IMR-90 (cell line): ENCODE measurements at regions not wholly inside any gene's neighbourhood (a gene's known extent, or its start where the extent isn't known, plus 50 kb on each side); places are given as distances from the start of the nearest gene placed in this dataset.

ENCODE experiments used
- ATAC-seq: fragments of 200-7000 bp; cut with Tn5 transposase; 2 replicates; pipeline ENCODE4 v1.9.1; 2020; ENCODE audit warnings: low read depth, mild to moderate bottlenecking, moderate library complexity
- BruUV-seq: library from RNA; stranded (reverse); fragments of 400-500 nt; replicated peaks from 2 replicates; lab custom pipeline; 2021; lab: Mats Ljungman, UMichigan
- CTCF ChIA-PET: fragments of 300-600 bp; formaldehyde crosslinking; extraction: SDS; loops from one replicate; lab custom pipeline; 2021; ENCODE audit warnings: antibody characterized with exemption; lab: Yijun Ruan, JAX
- POLR2A ChIA-PET: fragments of 300-600 bp; sonication (Branson Sonifier 250); formaldehyde crosslinking; loops from one replicate; lab custom pipeline; 2022; ENCODE audit warnings: antibody characterized with exemption; ENCODE audit not compliant: unreplicated experiment; lab: Charles Lee
- DNase-seq: peaks from one replicate; pipeline ENCODE4 v3.0.0; 2013
- H2AFZ ChIP-seq: replicated peaks from 2 replicates; pipeline ENCODE3; 2013; ENCODE audit warnings: low read length, mild to moderate bottlenecking; ENCODE audit not compliant: poor library complexity
- H2AK5ac ChIP-seq: 2 replicates; pipeline ENCODE4 v1.6.1; 2013; ENCODE audit warnings: low read depth, low read length, inconsistent platforms
- H2AK9ac ChIP-seq: replicated peaks from 2 replicates; pipeline ENCODE3; 2013; ENCODE audit warnings: mild to moderate bottlenecking, low read depth, low read length, moderate library complexity; ENCODE audit not compliant: poor library complexity
- H2BK120ac ChIP-seq: 2 replicates; pipeline ENCODE4 v1.6.1; 2013; ENCODE audit warnings: low read depth, low read length, inconsistent platforms
- H2BK15ac ChIP-seq: 3 replicates; pipeline ENCODE4 v1.6.1; 2013; ENCODE audit warnings: low read depth, low read length, inconsistent platforms
- H2BK20ac ChIP-seq: 2 replicates; pipeline ENCODE4 v1.6.1; 2013; ENCODE audit warnings: low read depth, mild to moderate bottlenecking, inconsistent platforms, low read length, moderate library complexity
- H2BK5ac ChIP-seq: 2 replicates; pipeline ENCODE4 v1.6.1; 2013; ENCODE audit warnings: mild to moderate bottlenecking, low read depth, low read length, inconsistent platforms; ENCODE audit not compliant: poor library complexity, severe bottlenecking
- H3K14ac ChIP-seq: replicated peaks from 2 replicates; pipeline ENCODE4 v1.6.1; 2013; ENCODE audit warnings: low read depth, low read length, inconsistent platforms
- H3K18ac ChIP-seq: 2 replicates; pipeline ENCODE4 v1.6.1; 2013; ENCODE audit warnings: low read depth, low read length, control low read depth
- H3K23ac ChIP-seq: 2 replicates; pipeline ENCODE4 v1.6.1; 2013; ENCODE audit warnings: low read depth, low read length, inconsistent platforms
- H3K27ac ChIP-seq: 2 replicates; pipeline ENCODE4 v1.5.1; 2013; ENCODE audit warnings: mild to moderate bottlenecking, control low read depth, low read length; ENCODE audit not compliant: insufficient read depth
- H3K27me3 ChIP-seq: 2 replicates; pipeline ENCODE4 v1.6.1; 2013; ENCODE audit warnings: low read length; ENCODE audit not compliant: control insufficient read depth, insufficient read depth
- H3K36me3 ChIP-seq: 2 replicates; pipeline ENCODE4 v1.6.1; 2013; ENCODE audit warnings: low read length, mixed read lengths; ENCODE audit not compliant: control insufficient read depth, insufficient read depth
- H3K4ac ChIP-seq: 2 replicates; pipeline ENCODE4 v1.6.1; 2013; ENCODE audit warnings: low read depth, low read length, inconsistent platforms
- H3K4me1 ChIP-seq: 2 replicates; pipeline ENCODE4 v1.6.1; 2013; ENCODE audit warnings: low read length, mixed read lengths; ENCODE audit not compliant: control insufficient read depth, insufficient read depth
- H3K4me2 ChIP-seq: 2 replicates; pipeline ENCODE4 v1.6.1; 2013; ENCODE audit warnings: low read depth, mild to moderate bottlenecking, control low read depth, low read length, moderate library complexity
- H3K4me3 ChIP-seq: 2 replicates; pipeline ENCODE4 v1.5.1; 2013; ENCODE audit warnings: low read depth, mild to moderate bottlenecking, control low read depth, low read length, moderate library complexity; ENCODE audit not compliant: insufficient read depth
- H3K56ac ChIP-seq: 2 replicates; pipeline ENCODE4 v1.6.1; 2013; ENCODE audit warnings: low read length, inconsistent platforms; ENCODE audit not compliant: insufficient read depth; ENCODE audit errors: extremely low read depth
- H3K79me1 ChIP-seq, 2 experiments: 2 replicates each; pipeline ENCODE4 v1.6.1; 2013; ENCODE audit warnings: low read length in 2 of 2, inconsistent platforms in 1 of 2, low read depth in 1 of 2
- H3K9ac ChIP-seq: 2 replicates; pipeline ENCODE4 v1.6.1; 2013; ENCODE audit warnings: low read depth, low read length, control low read depth
- H3K9me1 ChIP-seq: 2 replicates; pipeline ENCODE4 v1.6.1; 2013; ENCODE audit warnings: low read length, inconsistent platforms; ENCODE audit not compliant: insufficient read depth
- H3K9me3 ChIP-seq: 2 replicates; pipeline ENCODE4 v1.6.1; 2013; ENCODE audit warnings: low read length; ENCODE audit not compliant: control insufficient read depth, insufficient read depth
- H4K20me1 ChIP-seq: 2 replicates; pipeline ENCODE4 v1.6.1; 2013; ENCODE audit warnings: low read length, inconsistent platforms; ENCODE audit not compliant: insufficient read depth
- H4K5ac ChIP-seq: 2 replicates; pipeline ENCODE4 v1.6.1; 2013; ENCODE audit warnings: mild to moderate bottlenecking, low read depth, low read length, control low read depth
- H4K8ac ChIP-seq, 2 experiments: 2 replicates each; pipeline ENCODE4 v1.6.1; 2013; ENCODE audit warnings: low read depth in 2 of 2, low read length in 2 of 2, control low read depth in 1 of 2, inconsistent platforms in 1 of 2
- H4K91ac ChIP-seq: 2 replicates; pipeline ENCODE4 v1.6.1; 2013; ENCODE audit warnings: low read depth, low read length, inconsistent platforms; ENCODE audit not compliant: insufficient read depth
- CHD1 ChIP-seq: IDR thresholded peaks from 2 replicates; pipeline ENCODE4 v1.6.1; 2012; ENCODE audit warnings: low read depth, low read length, improper control_type of control experiment
- MAFK ChIP-seq: IDR thresholded peaks from 2 replicates; pipeline ENCODE4 v1.6.1; 2012; ENCODE audit warnings: low read depth, low read length, improper control_type of control experiment
- dilution Hi-C: fragments of 300-500 bp; cut with HindIII; formaldehyde crosslinking; loops from one replicate; pipeline ENCODE4 v1.14.3; 2018; ENCODE audit warnings: low sequenced_read_pairs; ENCODE audit not compliant: unreplicated experiment
- in situ Hi-C: fragments of 300-500 bp; cut with MboI; formaldehyde crosslinking; loops from 3 replicates; pipeline ENCODE4 v1.14.3; 2019; ENCODE audit warnings: low sequenced_read_pairs, inconsistent platforms, mixed read lengths
- intact Hi-C: fragments of 100-400 bp; cut with micrococcal nuclease; formaldehyde crosslinking; loops from 2 replicates; pipeline ENCODE4 v1.10.0; 2022

GRCh38 chr4:121270389-121270788 is 106.3 kb upstream of the TNIP3 start:
- no peak overlapping the region for H2AK5ac ChIP-seq
- BruUV-seq = no TSS peak
- no peak overlapping the region for H3K4me2 ChIP-seq
- no peak overlapping the region for H3K18ac ChIP-seq
- H3K9ac ChIP-seq = no peak overlapping the region
- ChIA-PET POLR2A (no interaction called here), CTCF (no interaction called here)
- H4K20me1 ChIP-seq = no peaks in the 10 kb centered on the region
- no peak overlapping the region for H2BK15ac ChIP-seq
- dilution Hi-C loops (no loop called here), in situ Hi-C loops (no loop called here), intact Hi-C loops (no loop called here)
- H3K14ac ChIP-seq = no peak overlapping the region
- H3K23ac ChIP-seq = no peak overlapping the region
- H3K56ac ChIP-seq = no peak overlapping the region
- no peaks in the 10 kb centered on the region for H3K79me1 ChIP-seq
- no peak overlapping the region for H3K4ac ChIP-seq
- no peak for TF ChIP-seq MAFK
- TF ChIP-seq CHD1 = no peak
- no peaks in the 10 kb centered on the region; the same call in 1 of the 2 replicates for H3K27me3 ChIP-seq
- no peak overlapping the region for H4K5ac ChIP-seq
- H3K36me3 ChIP-seq = no peaks in the 10 kb centered on the region
- no peak overlapping the region for H2BK120ac ChIP-seq
- no peaks in the 10 kb centered on the region for H3K9me3 ChIP-seq
- no peak overlapping the region for H2BK20ac ChIP-seq
- no peak overlapping the region for H3K27ac ChIP-seq
- ATAC-seq (no peak), DNase-seq (no peak)
- no peaks in the 10 kb centered on the region for H3K4me1 ChIP-seq
- H3K9me1 ChIP-seq = no peaks in the 10 kb centered on the region
- no peak overlapping the region for H3K4me3 ChIP-seq
- H2AFZ ChIP-seq = no peak overlapping the region
- no peak overlapping the region for H2BK5ac ChIP-seq
- no peak overlapping the region for H2AK9ac ChIP-seq
- no peak overlapping the region for H4K8ac ChIP-seq
- no peak overlapping the region for H4K91ac ChIP-seq
